ENCODE measurements at regions not wholly inside any gene's neighbourhood (a gene's known extent, or its start where the extent isn't known, plus 50 kb on each side); places are given as distances from the start of the nearest gene placed in this dataset.

GRCh38 chr12:4118601-4119156 lies 154.9 kb upstream of the CCND2 start:
- no peak overlapping the region for H3K4me3 ChIP-seq (ENCODE audit: low read depth, low read length)
- no peak for TF ChIP-seq CTCF (IDR thresholded peaks at IDR 0.05; ENCODE audit: low read depth, low read length)

- no peak overlapping the region for H3K4me3 ChIP-seq (ENCODE audit: low read depth, low read length)
- no peak for TF ChIP-seq CTCF (IDR thresholded peaks at IDR 0.05; ENCODE audit: low read depth, low read length)
Measured at GRCh38 chr12:4118017-4118510, 155.5 kb upstream of the CCND2 start.

GRCh38 chr12:4117386-4118016 lies 156.1 kb upstream of the CCND2 start:
- no peak overlapping the region for H3K4me3 ChIP-seq (ENCODE audit: low read depth, low read length)
- no peak for TF ChIP-seq CTCF (IDR thresholded peaks at IDR 0.05; ENCODE audit: low read depth, low read length)

GRCh38 chr12:4116251-4117111 lies 157.1 kb upstream of the CCND2 start:
- no peak for TF ChIP-seq CTCF (IDR thresholded peaks at IDR 0.05; ENCODE audit: low read depth, low read length)
- H3K4me3 ChIP-seq (ENCODE audit: low read depth, low read length): no peak overlapping the region

- H3K4me3 ChIP-seq (ENCODE audit: low read depth, low read length): no peak overlapping the region
- no peak for TF ChIP-seq CTCF (IDR thresholded peaks at IDR 0.05; ENCODE audit: low read depth, low read length)
Measured at GRCh38 chr12:4115570-4115969, 158.0 kb upstream of the CCND2 start.

GRCh38 chr12:4114986-4115385 lies 158.6 kb upstream of the CCND2 start:
- TF ChIP-seq CTCF (IDR thresholded peaks at IDR 0.05; ENCODE audit: low read depth, low read length): no peak
- no peak overlapping the region for H3K4me3 ChIP-seq (ENCODE audit: low read depth, low read length)

Data from WI38 (cell line).